H1 (cell line): ENCODE measurements at regions not wholly inside any gene's neighbourhood (a gene's known extent, or its start where the extent isn't known, plus 50 kb on each side); places are given as distances from the start of the nearest gene placed in this dataset.

Experiments used
- CTCF ChIA-PET: fragments of 300-600 bp; sonication (Branson Sonifier 250); formaldehyde crosslinking; loops from one replicate; lab custom pipeline; 2021; ENCODE audit not compliant: partially characterized antibody; lab: Charles Lee
- POLR2A ChIA-PET: fragments of 300-600 bp; sonication (Branson Sonifier 250); formaldehyde crosslinking; loops from one replicate; lab custom pipeline; 2021; ENCODE audit warnings: inconsistent platforms; ENCODE audit not compliant: partially characterized antibody; lab: Charles Lee
- DNase-seq, 2 experiments: peaks; one replicate each; pipeline versions ENCODE4 v3.0.0 to v3.0.0-alpha.2; 2010 to 2022; ENCODE audit warnings: low spot score in 2 of 2, low read depth in 1 of 2, mixed read lengths in 1 of 2
- FAIRE-seq: peaks from 2 replicates; lab custom pipeline; 2011; peaks lifted over from hg19 to GRCh38; lab: Jason Lieb, UNC
- H2AFZ ChIP-seq: 2 replicates; pipeline ENCODE4 v1.8.1; 2012; ENCODE audit warnings: low read length, inconsistent platforms
- H2AK5ac ChIP-seq: 2 replicates; pipeline ENCODE4 v1.6.1; 2013; ENCODE audit warnings: low read depth, low read length
- H2BK120ac ChIP-seq: replicated peaks from 2 replicates; pipeline ENCODE3; 2013; ENCODE audit warnings: low read depth, low read length, inconsistent platforms
- H2BK12ac ChIP-seq: 2 replicates; pipeline ENCODE4 v1.6.1; 2013; ENCODE audit warnings: low read depth, low read length
- H2BK15ac ChIP-seq: 2 replicates; pipeline ENCODE4 v1.6.1; 2013; ENCODE audit warnings: low read length
- H2BK20ac ChIP-seq: 2 replicates; pipeline ENCODE4 v1.6.1; 2013; ENCODE audit warnings: low read length
- H2BK5ac ChIP-seq: 2 replicates; pipeline ENCODE4 v1.6.1; 2013; ENCODE audit warnings: low read depth, low read length
- H3K14ac ChIP-seq: 2 replicates; pipeline ENCODE4 v1.6.1; 2013; ENCODE audit warnings: inconsistent platforms; ENCODE audit not compliant: insufficient read length
- H3K18ac ChIP-seq: 2 replicates; pipeline ENCODE4 v1.6.1; 2013; ENCODE audit warnings: low read length; ENCODE audit errors: extremely low read depth
- H3K23ac ChIP-seq: 2 replicates; pipeline ENCODE4 v1.6.1; 2013; ENCODE audit warnings: inconsistent platforms; ENCODE audit not compliant: insufficient read length
- H3K23me2 ChIP-seq: 2 replicates; pipeline ENCODE4 v1.6.1; 2013; ENCODE audit warnings: low read depth, low read length
- H3K27ac ChIP-seq: 2 replicates; pipeline ENCODE4 v1.6.1; 2011; ENCODE audit warnings: low read depth, low read length, inconsistent platforms
- H3K27me3 ChIP-seq, 4 experiments: replicated peaks in 1 of 4; 1 replicate in 1 of 4; 2 replicates in 3 of 4; pipeline versions ENCODE4 v1.6.1 to v1.8.1; 2011 to 2013; ENCODE audit warnings: low read length in 3 of 4, mild to moderate bottlenecking in 3 of 4, inconsistent platforms in 2 of 4, mixed read lengths in 2 of 4, moderate library complexity in 1 of 4; ENCODE audit not compliant: control insufficient read depth in 3 of 4, insufficient read depth in 3 of 4; ENCODE audit errors: extremely low read depth in 1 of 4
- H3K36me3 ChIP-seq, 4 experiments: 2 replicates each; pipeline versions ENCODE4 v1.6.1 to v1.8.1; 2011 to 2013; ENCODE audit warnings: mild to moderate bottlenecking in 4 of 4, low read length in 3 of 4, moderate library complexity in 2 of 4, control low read depth in 1 of 4, inconsistent platforms in 1 of 4; ENCODE audit not compliant: insufficient read depth in 4 of 4, control insufficient read depth in 2 of 4
- H3K4ac ChIP-seq: replicated peaks from 2 replicates; pipeline ENCODE3; 2013; ENCODE audit warnings: low read length, low read depth, mixed read lengths, inconsistent platforms; ENCODE audit not compliant: insufficient read length
- H3K4me1 ChIP-seq, 4 experiments: replicated peaks in 1 of 4; 1 replicate in 1 of 4; 2 replicates in 3 of 4; pipeline versions ENCODE4 v1.6.1 to v1.8.1; 2011 to 2013; ENCODE audit warnings: low read length in 3 of 4, inconsistent platforms in 2 of 4, mixed read lengths in 1 of 4; ENCODE audit not compliant: insufficient read depth in 4 of 4, control insufficient read depth in 3 of 4
- H3K4me2 ChIP-seq, 2 experiments: 2 replicates each; pipeline versions ENCODE4 v1.6.1 to v1.8.1; 2011 to 2013; ENCODE audit warnings: low read depth in 2 of 2, low read length in 2 of 2, control low read depth in 1 of 2, inconsistent platforms in 1 of 2, mild to moderate bottlenecking in 1 of 2; ENCODE audit not compliant: insufficient read depth in 1 of 2
- H3K4me3 ChIP-seq, 4 experiments: fragments of 200-600, 300-600 bp in 1 of 4; sonication (generic), shearing (Covaris generic), sonication (Bioruptor Twin) in 1 of 4; 2 replicates each; pipeline versions ENCODE4 v1.5.1 to v1.8.1; 2011 to 2016; ENCODE audit warnings: low read length in 4 of 4, low read depth in 3 of 4, control low read depth in 2 of 4, inconsistent platforms in 2 of 4, mild to moderate bottlenecking in 2 of 4, mixed read lengths in 1 of 4, moderate library complexity in 1 of 4; ENCODE audit not compliant: insufficient read depth in 2 of 4; ENCODE audit errors: extremely low read depth in 1 of 4
- H3K56ac ChIP-seq: replicated peaks from 2 replicates; pipeline ENCODE3; 2013; ENCODE audit warnings: low read depth, mild to moderate bottlenecking, mixed read lengths, low read length, inconsistent platforms; ENCODE audit not compliant: insufficient read length
- H3K79me1 ChIP-seq: 2 replicates; pipeline ENCODE4 v1.6.1; 2013; ENCODE audit warnings: low read depth, low read length, control low read depth
- H3K79me2 ChIP-seq, 2 experiments: 2 replicates each; pipeline versions ENCODE4 v1.6.1 to v1.8.1; 2012 to 2013; ENCODE audit warnings: low read length in 2 of 2, mild to moderate bottlenecking in 2 of 2, inconsistent platforms in 1 of 2; ENCODE audit not compliant: insufficient read depth in 2 of 2, control insufficient read depth in 1 of 2
- H3K9ac ChIP-seq, 4 experiments: replicated peaks in 1 of 4; 1 replicate in 1 of 4; 2 replicates in 3 of 4; pipeline versions ENCODE4 v1.6.1 to v1.8.1; 2011 to 2013; ENCODE audit warnings: low read depth in 3 of 4, low read length in 3 of 4, control low read depth in 2 of 4, mild to moderate bottlenecking in 2 of 4, moderate library complexity in 2 of 4, inconsistent platforms in 1 of 4; ENCODE audit errors: extremely low read depth in 1 of 4
- H3K9me3 ChIP-seq, 2 experiments: 2 replicates each; pipeline versions ENCODE4 v1.6.1 to v1.8.1; 2012 to 2013; ENCODE audit warnings: mild to moderate bottlenecking in 2 of 2, moderate library complexity in 2 of 2, control low read depth in 1 of 2, inconsistent platforms in 1 of 2, low read depth in 1 of 2, low read length in 1 of 2, mixed read lengths in 1 of 2; ENCODE audit not compliant: insufficient read depth in 2 of 2
- H4K20me1 ChIP-seq, 2 experiments: replicated peaks in 1 of 2; 2 replicates each; pipeline versions ENCODE3 to v1.8.1; 2011 to 2013; ENCODE audit warnings: inconsistent platforms in 2 of 2, low read length in 2 of 2, mild to moderate bottlenecking in 1 of 2; ENCODE audit not compliant: insufficient read depth in 2 of 2, control insufficient read depth in 1 of 2
- H4K5ac ChIP-seq: 2 replicates; pipeline ENCODE4 v1.6.1; 2013; ENCODE audit warnings: low read length, low read depth, mixed read lengths, inconsistent platforms; ENCODE audit not compliant: insufficient read length
- H4K8ac ChIP-seq: 2 replicates; pipeline ENCODE4 v1.8.0; 2013; ENCODE audit warnings: mild to moderate bottlenecking, moderate library complexity, low read length, inconsistent platforms; ENCODE audit not compliant: insufficient read depth; ENCODE audit errors: extremely low read depth
- H4K91ac ChIP-seq: replicated peaks from 2 replicates; pipeline ENCODE3; 2013; ENCODE audit warnings: low read length, mixed read lengths, inconsistent platforms; ENCODE audit not compliant: insufficient read length
- ASH2L ChIP-seq: fragments of 200-600, 300-600 bp; sonication (generic); IDR thresholded peaks from one replicate; pipeline ENCODE4 v1.7.1; 2017; ENCODE audit warnings: low read length
- CBX5 ChIP-seq: fragments of 300-800, 300-1000 bp; sonication (generic); IDR thresholded peaks from 2 replicates; pipeline ENCODE4 v1.7.1; 2016; ENCODE audit warnings: antibody characterized with exemption, low read length, low read depth
- CTBP2 ChIP-seq: IDR thresholded peaks from 2 replicates; pipeline ENCODE4 v1.7.0; 2011; ENCODE audit warnings: borderline replicate concordance, mild to moderate bottlenecking, moderate library complexity, mixed read lengths, low read length; ENCODE audit not compliant: insufficient read depth, insufficient read length
- MAFK ChIP-seq: IDR thresholded peaks from 2 replicates; pipeline ENCODE4 v1.6.1; 2012; ENCODE audit warnings: low read depth, mild to moderate bottlenecking, improper control_type of control experiment, low read length
- RAD21 ChIP-seq, 2 experiments: IDR thresholded peaks in 1 of 2; conservative IDR thresholded peaks in 1 of 2; 2 replicates each; pipeline ENCODE4 v1.6.1; 2011; ENCODE audit warnings: low read depth in 2 of 2, low read length in 2 of 2, improper control_type of control experiment in 1 of 2, inconsistent platforms in 1 of 2, mild to moderate bottlenecking in 1 of 2, moderate library complexity in 1 of 2
- RNF2 ChIP-seq: fragments of 200-900, 300-1000 bp; sonication (generic); IDR thresholded peaks from 2 replicates; pipeline ENCODE4 v1.7.1; 2016; ENCODE audit warnings: borderline replicate concordance, low read depth, mild to moderate bottlenecking, antibody characterized with exemption, low read length; ENCODE audit not compliant: poor library complexity, severe bottlenecking; ENCODE audit errors: missing control alignments
- SAP30 ChIP-seq: fragments of 300-600 bp; sonication (generic); IDR thresholded peaks from 2 replicates; pipeline ENCODE4 v1.7.1; 2012; ENCODE audit warnings: low read length, moderate library complexity, mild to moderate bottlenecking, inconsistent platforms; ENCODE audit not compliant: insufficient read depth, insufficient replicate concordance
- SIRT6 ChIP-seq: IDR thresholded peaks from one replicate; pipeline ENCODE4 v1.7.1; 2012; ENCODE audit warnings: low read length, inconsistent platforms
- SP2 ChIP-seq: IDR thresholded peaks from 2 replicates; pipeline ENCODE4 v1.6.1; 2012; ENCODE audit warnings: mild to moderate bottlenecking, low read length, inconsistent platforms
- SRF ChIP-seq: IDR thresholded peaks from 2 replicates; pipeline ENCODE4 v1.6.1; 2011; ENCODE audit warnings: mild to moderate bottlenecking, low read depth, low read length, moderate library complexity
- TAF7 ChIP-seq: optimal IDR thresholded peaks from 2 replicates; pipeline ENCODE3; 2011; ENCODE audit warnings: low read depth, mild to moderate bottlenecking, inconsistent platforms, low read length, moderate library complexity, borderline replicate concordance
- WGBS, 2 experiments: shearing (Covaris generic) in 1 of 2; methylation state at CpG; one replicate each; pipeline versions ENCODE4 v1.1.6 to v1.1.7; 2013 to 2015; ENCODE audit warnings: low lambda C conversion rate in 2 of 2, mixed read lengths in 2 of 2, inconsistent platforms in 1 of 2, low coverage in 1 of 2, missing lambda C conversion rate in 1 of 2; ENCODE audit not compliant: insufficient replicate concordance in 2 of 2, insufficient coverage in 1 of 2, insufficient read length in 1 of 2; ENCODE audit errors: extremely low coverage in 1 of 2, missing lambda C conversion rate in 1 of 2; 5-methylcytosine and 5-hydroxymethylcytosine counted together

GRCh38 chrX:128805236-128805635, 718.1 kb downstream of the SMARCA1 start:
- Histone ChIP-seq H2BK20ac (no peak overlapping the region), H3K4me1 (no peaks in the 10 kb centered on the region), H2AK5ac (no peak overlapping the region), H2BK120ac (no peak overlapping the region), H3K79me2 (no peaks in the 10 kb centered on the region), H4K91ac (no peak overlapping the region), H2BK5ac (no peak overlapping the region), H3K36me3 (no peaks in the 10 kb centered on the region), H3K27me3 (no peaks in the 10 kb centered on the region), H4K8ac (no peak overlapping the region), H3K56ac (no peak overlapping the region), H3K9me3 (peaks cover 12 to 15% of the 10 kb centered on the region in 2 experiments; a peak in 2 of 4 replicates), H2AFZ (no peak overlapping the region), H3K4me3 (no peak overlapping the region), H3K27ac (no peak overlapping the region), H3K79me1 (no peaks in the 10 kb centered on the region), H2BK15ac (no peak overlapping the region), H3K23me2 (no peaks in the 10 kb centered on the region), H3K9ac (no peak overlapping the region), H3K14ac (no peak overlapping the region), H2BK12ac (no peak overlapping the region), H3K4ac (no peak overlapping the region), H4K20me1 (no peaks in the 10 kb centered on the region), H4K5ac (no peak overlapping the region), H3K23ac (no peak overlapping the region), H3K4me2 (no peak overlapping the region), H3K18ac (no peak overlapping the region)
- no peak for FAIRE-seq
- DNase-seq: no peak
- 92% methylated on average over 2 of the region's 2 CpGs; no CpG with 5 or more reads in 1 of the 2 experiments for WGBS, 2 experiments
- no peak for TF ChIP-seq RNF2
- no peak for TF ChIP-seq SRF
- TF ChIP-seq ASH2L: no peak
- TF ChIP-seq RAD21 (IDR thresholded peaks at IDR 0.05 in 1 of 2, conservative IDR thresholded peaks at IDR 0.05 in 1 of 2; ENCODE audit: low read depth in 2 of 2, low read length in 2 of 2): no peak
- no peak for TF ChIP-seq SIRT6
- TF ChIP-seq CTBP2: no peak
- no peak for TF ChIP-seq SP2
- TF ChIP-seq MAFK: no peak
- no peak for TF ChIP-seq SAP30
- TF ChIP-seq CBX5: no peak
- TF ChIP-seq TAF7: no peak
- POLR2A ChIA-PET: no interaction called here
- CTCF ChIA-PET: interaction anchor here (0.7 to 5.1 kb wide), 2 partner anchors 11 to 210 kb away, joined by 3 to 22 read pairs; no protein-coding TSS in a partner anchor
